ENCODE measurements at regions not wholly inside any gene's neighbourhood (a gene's known extent, or its start where the extent isn't known, plus 50 kb on each side); places are given as distances from the start of the nearest gene placed in this dataset.

GRCh38 chr6:3906846-3907151 lies 57.6 kb downstream of the FAM50B start:
- Histone ChIP-seq H3K9me3 (replicated peaks in 1 of 3) (no peaks in the 10 kb centered on the region), H3K4me3 (no peak overlapping the region), H3K36me3 (replicated peaks in 1 of 2) (no peaks in the 10 kb centered on the region), H3K27ac (no peak overlapping the region), H3K4me1 (replicated peaks in 1 of 2) (peaks cover 0 to 5% of the 10 kb centered on the region in 2 donors), H3K27me3 (no peaks in the 10 kb centered on the region)
- WGBS, 4 donors: 76 to 91% (median 85%) methylated on average over 2 of the region's 2 CpGs
- intact Hi-C loops (cut with DNase I): no loop called here
- no peak for TF ChIP-seq POLR2A (IDR thresholded peaks at IDR 0.05)
- TF ChIP-seq CTCF (IDR thresholded peaks at IDR 0.05): no peak
- DNase-seq: no peak

GRCh38 chr6:3908223-3908622 lies 59.0 kb downstream of the FAM50B start:
- no peak for DNase-seq
- no peaks in the 10 kb centered on the region for H3K9me3 ChIP-seq (replicated peaks in 1 of 3)
- intact Hi-C loops (cut with DNase I): no loop called here
- H3K4me1 ChIP-seq (replicated peaks in 1 of 2): peaks cover 0 to 5% of the 10 kb centered on the region in 2 donors
- no peaks in the 10 kb centered on the region for H3K36me3 ChIP-seq (replicated peaks in 1 of 2)
- 90 to 94% (median 91%) methylated on average over 9 to 10 of the region's 10 CpGs for WGBS, 4 donors
- no peak overlapping the region for H3K4me3 ChIP-seq
- H3K27ac ChIP-seq: no peak overlapping the region
- TF ChIP-seq CTCF (IDR thresholded peaks at IDR 0.05) (no peak), POLR2A (IDR thresholded peaks at IDR 0.05) (no peak)
- H3K27me3 ChIP-seq: no peaks in the 10 kb centered on the region

GRCh38 chr6:3908961-3909360 lies 59.8 kb downstream of the FAM50B start:
- 71 to 99% (median 89%) methylated on average over 1 to 6 of the region's 6 CpGs for WGBS, 4 donors
- H3K27me3 ChIP-seq: no peaks in the 10 kb centered on the region
- H3K4me1 ChIP-seq (replicated peaks in 1 of 2): peaks cover 3 to 5% of the 10 kb centered on the region in 2 donors
- intact Hi-C loops (cut with DNase I): no loop called here
- no peaks in the 10 kb centered on the region for H3K9me3 ChIP-seq (replicated peaks in 1 of 3)
- H3K27ac ChIP-seq: no peak overlapping the region
- no peak for TF ChIP-seq CTCF (IDR thresholded peaks at IDR 0.05)
- no peak for TF ChIP-seq POLR2A (IDR thresholded peaks at IDR 0.05)
- no peak for DNase-seq
- H3K4me3 ChIP-seq: no peak overlapping the region
- no peaks in the 10 kb centered on the region for H3K36me3 ChIP-seq (replicated peaks in 1 of 2)

GRCh38 chr6:3910106-3910663 lies 61.0 kb downstream of the FAM50B start:
- peaks cover 3 to 5% of the 10 kb centered on the region in 2 donors for H3K4me1 ChIP-seq (replicated peaks in 1 of 2)
- no peaks in the 10 kb centered on the region for H3K9me3 ChIP-seq (replicated peaks in 1 of 3)
- no peaks in the 10 kb centered on the region for H3K27me3 ChIP-seq
- no peak overlapping the region for H3K27ac ChIP-seq
- DNase-seq: no peak
- H3K4me3 ChIP-seq: no peak overlapping the region
- TF ChIP-seq POLR2A (IDR thresholded peaks at IDR 0.05) (no peak), CTCF (IDR thresholded peaks at IDR 0.05) (no peak)
- WGBS, 4 donors: 88 to 89% (median 88%) methylated on average over 7 of the region's 7 CpGs
- H3K36me3 ChIP-seq (replicated peaks in 1 of 2): no peaks in the 10 kb centered on the region
- intact Hi-C loops (cut with DNase I): no loop called here

Data from adrenal gland (tissue), 9 donors.